NCI-H2227 (cell line): ENCODE measurements at regions not wholly inside any gene's neighbourhood (a gene's known extent, or its start where the extent isn't known, plus 50 kb on each side); places are given as distances from the start of the nearest gene placed in this dataset.

Source experiments
- DNase-seq: peaks from one replicate; lab custom pipeline; 2025; ENCODE audit not compliant: unreplicated experiment; lab: John Stamatoyannopoulos, UW

DNA sequence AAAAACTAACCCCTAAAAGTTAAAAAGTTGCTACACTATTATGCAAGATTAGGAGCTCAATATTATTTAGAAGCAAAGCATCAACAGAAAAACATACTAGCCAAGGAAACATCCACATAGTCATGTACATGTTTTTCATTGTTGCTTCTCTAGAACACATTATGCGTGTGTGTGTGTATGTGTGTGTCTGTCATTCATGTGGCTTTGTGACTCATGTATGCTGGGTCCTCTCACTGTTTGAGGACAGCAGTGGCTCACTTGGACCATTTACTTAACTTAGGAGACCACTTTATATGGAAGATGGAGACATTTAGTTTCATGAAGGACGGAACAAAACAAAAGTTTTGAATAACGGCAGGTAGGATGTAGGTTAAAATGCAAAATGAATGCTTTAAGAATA, 219.4 kb upstream of the THBS1 start:
- no peak for DNase-seq

DNA sequence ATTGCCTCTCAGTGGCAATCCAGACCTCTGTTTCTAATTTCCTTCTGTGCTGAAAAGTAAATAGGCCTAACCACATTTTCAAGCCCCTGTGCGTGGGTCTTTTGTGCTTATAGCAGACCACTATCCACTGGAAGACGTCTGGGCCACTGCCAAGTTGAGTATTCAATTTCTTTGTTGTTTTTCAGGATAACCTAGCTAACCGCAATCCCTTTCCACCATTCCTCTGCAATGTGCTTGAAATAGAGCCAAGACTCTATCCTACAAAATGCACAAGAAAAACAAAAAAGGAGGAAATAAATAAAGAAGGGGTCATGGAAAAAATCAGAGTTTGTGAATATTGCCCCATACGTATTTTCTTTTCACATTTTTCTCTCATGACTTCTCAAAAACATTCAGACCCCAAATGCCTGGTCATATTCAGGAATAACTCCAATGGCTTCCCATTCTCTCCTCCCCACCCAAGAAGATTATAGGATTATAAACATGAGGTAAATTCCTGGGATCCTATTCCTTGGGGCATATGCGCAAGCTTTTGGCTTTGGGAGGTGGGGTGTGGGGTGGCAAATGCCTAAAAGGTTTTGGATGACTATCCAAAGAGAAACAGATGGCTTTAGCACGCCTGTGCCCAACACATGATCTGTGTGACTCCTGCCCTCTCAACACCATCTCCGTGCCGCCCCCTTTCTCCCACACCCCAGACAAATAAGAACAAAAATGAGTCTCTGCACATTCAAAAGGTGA, 217.9 kb upstream of the THBS1 start:
- no peak for DNase-seq

DNA sequence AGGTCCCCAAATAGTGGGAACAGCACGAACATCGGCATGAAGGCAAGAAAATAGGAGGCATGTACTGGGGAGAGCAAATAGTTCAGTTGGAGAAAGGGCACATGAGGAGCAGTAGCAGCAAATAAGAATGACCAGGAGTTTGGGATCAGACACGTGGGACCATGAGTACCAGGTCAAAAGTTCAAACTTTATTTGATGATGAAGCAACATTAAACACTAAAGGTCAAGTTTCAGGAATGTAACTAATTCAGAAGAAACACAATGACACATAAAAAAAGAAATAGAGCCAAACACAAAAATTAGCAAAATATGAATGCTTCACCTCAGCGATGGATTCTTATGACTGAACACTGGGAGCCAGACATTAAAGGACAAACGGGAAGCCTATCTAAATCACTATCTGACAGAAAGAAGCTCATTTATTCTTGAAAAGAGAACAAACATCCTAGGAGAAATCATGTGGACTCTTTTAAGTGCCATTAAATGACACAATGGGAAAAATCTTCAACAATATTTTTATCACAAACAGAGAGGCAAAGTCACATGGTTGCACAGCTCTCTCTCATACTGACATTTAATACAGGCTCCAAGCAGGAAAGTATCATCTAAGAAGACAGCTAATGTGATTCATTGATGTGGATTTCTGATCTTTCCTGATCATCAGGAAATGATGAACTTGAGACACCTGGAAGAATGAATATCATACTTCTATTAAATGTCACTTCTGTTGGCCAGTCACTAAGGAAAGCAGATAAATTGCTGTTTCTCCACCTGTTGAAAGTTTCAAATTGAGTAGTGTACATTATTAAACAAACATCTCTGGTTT, 216.9 kb upstream of the THBS1 start:
- DNase-seq: no peak

DNA sequence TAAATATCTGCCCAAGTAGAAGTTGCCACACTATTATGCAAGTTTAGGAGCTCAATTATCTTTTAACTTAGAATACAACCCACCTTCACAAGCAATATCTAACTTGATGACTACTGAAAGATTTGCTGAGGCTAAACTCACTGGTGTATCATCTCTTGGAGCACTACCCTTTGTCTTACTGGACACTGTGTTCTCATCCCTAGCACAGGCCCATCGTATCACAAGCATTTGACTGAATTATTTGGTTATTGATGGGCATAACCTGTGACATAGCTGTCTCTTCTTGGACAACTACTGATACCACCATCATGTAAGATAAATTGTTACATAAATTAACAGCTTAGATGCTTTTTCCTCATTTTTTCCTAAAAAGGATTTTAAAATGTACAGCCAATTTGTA, 216.2 kb upstream of the THBS1 start:
- DNase-seq: no peak

DNA sequence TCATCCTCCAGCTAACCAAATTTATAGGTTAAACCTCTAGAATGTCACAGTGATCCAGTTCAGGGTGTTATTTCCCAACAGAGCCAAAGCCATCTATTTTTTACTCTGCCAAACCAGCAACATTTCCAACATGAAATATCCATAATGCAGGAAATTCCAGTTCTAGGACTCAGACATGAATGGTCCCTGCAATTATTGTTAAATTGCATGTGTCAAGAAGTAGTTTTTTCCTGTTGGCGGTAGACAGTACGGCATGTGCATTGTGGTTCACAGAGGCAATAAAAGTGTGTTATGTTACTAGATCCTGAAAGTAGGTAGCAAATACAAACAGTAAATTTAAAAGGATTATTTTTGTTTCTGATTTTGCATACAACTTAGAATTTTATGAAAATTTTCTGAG, 215.7 kb upstream of the THBS1 start:
- no peak for DNase-seq

DNA sequence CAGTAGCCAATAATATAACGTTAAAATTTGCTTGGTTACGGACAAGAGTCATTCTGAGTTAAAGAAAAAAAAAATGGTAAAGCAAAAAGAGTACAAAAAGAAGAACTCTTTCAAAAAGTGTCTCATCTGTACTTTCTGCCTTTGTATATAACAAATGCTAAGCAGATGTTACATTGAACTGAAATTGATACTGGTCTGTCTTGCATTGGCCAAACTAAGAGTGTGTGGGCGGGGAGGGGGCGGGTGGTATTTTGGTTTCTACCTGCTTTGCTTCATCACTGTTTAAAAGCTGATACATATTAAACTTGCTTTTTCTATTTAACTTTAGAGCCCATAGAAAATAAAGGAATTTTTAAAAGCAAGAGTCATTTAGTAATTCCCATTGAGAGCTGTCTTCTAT, 215.0 kb upstream of the THBS1 start:
- no peak for DNase-seq

DNA sequence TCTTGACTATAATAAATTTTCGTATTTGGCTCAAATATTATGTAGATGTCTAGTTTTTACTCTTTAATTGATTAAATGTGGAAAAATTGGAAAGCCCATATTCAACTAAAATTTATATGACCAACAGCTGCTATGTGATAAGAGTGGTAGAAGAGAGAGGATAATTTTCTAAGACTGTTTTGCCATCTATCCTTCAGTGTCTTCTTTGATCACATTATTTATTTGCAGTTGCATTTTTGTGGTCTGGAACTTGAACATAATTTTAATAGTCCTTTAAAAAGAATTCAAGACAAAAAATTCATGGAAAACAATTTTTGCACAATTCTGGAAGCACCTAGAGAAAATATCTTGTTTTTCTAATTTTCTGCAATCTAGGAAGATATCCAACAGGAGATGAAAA, 213.3 kb upstream of the THBS1 start:
- no peak for DNase-seq

DNA sequence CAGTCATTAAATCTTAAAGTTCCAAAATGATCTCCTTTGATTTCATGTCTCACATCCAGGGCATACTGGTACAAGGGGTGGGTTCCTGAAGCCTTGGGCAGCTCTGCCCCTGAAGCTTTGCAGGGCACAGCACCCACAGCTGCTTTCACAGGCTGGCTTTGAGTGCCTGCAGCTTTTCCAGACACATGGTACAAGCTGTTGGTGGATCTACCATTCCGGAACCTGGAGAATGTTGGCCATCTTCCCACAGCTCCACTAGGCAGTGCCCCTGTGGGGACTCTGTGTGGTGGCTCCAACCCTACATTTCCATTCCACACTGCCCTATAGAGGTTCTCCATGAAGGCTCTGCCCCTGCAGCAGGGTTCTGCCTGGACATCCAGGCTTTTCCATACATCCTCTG, 211.1 kb upstream of the THBS1 start:
- DNase-seq: no peak

DNA sequence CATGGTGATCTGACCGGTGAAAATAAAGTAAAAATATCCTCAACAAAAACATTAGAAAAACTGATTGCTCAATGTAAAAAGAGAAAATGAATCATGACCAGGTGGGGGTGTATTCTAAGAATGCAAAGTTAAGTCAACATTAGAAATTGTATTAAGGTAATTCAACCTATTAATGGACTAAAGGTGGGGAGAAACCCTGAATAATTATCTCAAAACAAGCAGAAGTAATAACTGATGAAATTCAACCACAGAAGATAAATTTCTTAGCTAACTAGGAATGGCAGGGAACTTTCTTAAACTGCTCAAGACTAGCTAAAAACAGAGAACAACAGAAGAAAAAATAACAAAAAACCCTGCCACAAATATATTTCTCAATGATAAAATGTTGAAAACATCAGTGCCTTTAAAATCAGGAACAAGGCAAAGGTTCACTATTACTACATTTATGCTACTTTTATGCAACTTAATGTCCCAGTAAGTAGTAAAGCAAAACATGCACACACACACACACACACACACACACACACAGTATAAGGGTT, 204.4 kb upstream of the THBS1 start:
- DNase-seq: no peak

DNA sequence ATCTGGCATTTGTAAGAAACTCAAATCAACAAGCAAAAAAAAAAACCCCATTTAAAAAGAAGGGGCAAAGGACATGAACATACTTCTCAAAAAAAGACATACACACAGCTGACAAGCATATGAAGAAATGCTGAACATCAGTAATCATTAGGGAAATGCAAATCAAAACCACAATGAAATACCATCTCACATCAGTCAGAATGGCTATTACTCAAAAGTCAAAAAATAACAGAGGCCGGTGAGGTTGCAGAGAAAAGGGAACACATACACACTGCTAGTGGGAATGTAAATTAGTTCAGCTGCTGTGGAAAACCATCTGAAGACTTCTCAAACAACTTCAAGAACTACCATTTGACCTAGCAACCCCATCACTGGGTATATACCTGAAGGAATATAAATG, 199.4 kb upstream of the THBS1 start:
- no peak for DNase-seq

DNA sequence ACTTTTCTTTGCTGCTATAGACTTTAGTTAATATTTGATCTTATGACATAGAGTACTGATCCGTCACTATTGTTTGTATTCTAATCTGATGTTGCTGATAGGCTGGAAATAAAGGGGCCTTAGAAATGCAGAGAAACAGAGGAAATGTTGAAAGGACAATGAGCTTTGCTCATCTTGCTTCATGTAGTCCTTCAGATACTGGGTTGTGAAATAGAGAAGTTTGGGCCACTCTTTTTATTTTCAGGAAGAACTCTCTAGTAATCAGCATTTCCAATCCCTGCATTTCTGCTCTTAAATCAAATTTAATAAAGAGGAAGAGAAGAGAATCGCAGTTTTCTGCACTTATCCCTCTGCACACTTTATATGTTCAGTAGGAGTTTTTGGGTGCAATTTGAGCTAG, 192.8 kb upstream of the THBS1 start:
- no peak for DNase-seq

DNA sequence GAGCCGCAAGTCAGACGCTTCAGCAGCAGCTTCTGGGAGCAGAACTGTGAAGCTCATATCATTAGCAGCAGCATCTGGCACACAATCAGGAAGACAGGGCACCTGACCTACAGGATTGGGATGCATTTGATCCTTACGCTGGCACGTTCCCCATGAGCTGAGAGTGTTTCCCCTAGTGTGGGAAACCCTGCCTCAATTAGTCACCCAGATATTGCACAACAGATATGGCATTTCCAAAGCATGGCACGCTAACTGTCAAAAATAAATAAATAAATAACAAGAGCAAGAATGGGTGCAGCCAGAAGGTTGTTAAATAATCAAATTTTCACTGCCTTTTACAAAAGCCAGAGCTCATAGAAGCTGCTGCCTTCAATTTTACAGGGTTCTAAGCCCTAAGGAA, 189.6 kb upstream of the THBS1 start:
- no peak for DNase-seq

DNA sequence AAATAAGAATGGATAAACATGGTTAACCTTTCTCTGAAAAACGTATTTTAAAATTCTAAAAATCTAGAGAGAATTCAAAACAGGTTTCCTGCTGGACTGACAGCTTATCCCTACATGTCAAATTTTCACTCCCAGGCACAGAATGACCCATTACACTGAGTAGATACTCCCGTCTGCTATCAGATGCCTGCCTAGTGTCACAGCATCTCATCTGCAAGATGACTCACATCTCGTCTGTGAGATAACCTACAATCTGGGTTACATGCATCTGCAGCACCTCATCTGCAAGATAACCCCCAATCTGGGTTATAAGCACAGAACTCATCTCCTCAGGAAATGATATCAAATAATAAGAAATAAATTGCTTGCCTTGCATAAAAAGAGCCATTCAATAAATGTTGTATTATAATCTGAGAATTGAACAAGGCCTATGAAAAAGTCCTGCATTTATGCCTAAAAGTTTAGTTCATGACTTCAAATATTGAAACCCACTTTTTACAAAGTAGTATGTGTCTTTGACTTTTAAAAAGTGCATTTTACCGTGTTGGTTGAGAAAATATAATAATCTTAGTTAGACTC, 188.3 kb upstream of the THBS1 start:
- no peak for DNase-seq

DNA sequence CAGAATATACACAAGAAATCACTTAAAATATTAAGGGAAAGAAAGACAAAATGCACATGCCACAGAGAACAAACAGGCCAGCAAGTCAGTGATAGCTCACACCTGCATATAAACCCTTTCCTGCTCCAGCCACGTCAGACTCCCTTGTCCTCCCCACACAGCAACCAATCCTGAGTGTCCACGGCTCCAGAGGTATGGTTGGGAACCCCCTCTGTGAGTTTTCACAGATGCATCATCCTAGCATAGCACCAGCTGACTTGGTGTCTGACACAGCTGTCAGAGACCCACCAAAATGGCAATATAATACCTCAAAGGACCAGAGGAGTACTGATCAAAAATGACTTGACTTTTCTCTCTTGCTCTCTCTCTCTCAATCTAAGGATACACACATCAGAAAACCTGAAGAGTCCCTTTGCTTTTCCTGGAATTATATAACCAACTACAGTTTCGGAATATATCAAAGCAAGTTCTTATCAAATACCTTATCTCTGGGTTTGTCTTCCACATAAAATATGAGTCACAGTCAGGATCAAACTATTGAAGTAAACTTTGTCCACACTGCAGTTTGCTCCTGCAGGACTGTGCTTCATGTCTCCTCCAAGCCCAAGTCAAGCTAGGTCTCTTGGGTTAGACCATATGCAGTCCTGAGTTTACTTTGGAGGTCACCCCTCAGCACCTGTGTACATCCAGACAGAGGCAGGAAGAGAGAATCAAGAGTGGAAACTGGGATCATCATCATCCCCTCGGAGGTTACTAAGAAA, 187.1 kb upstream of the THBS1 start:
- no peak for DNase-seq

DNA sequence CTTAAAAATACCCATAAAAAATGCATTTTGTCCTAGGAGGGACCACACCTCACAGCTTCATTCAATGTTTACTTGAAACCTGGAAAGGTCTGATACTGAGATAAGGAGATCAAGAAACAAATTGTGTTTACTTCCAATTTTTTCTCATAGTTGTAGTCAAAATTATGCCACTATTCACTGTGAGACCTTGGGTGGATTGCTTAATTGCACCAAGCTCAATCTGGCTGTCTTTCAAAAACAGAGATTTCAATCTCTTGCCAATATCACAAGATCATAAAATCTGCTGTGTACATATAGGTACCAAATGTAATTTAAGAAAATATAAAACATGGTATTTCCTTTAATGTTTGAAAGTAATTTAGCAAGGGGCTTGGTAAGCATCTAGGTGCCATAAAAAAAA, 186.4 kb upstream of the THBS1 start:
- DNase-seq: no peak

DNA sequence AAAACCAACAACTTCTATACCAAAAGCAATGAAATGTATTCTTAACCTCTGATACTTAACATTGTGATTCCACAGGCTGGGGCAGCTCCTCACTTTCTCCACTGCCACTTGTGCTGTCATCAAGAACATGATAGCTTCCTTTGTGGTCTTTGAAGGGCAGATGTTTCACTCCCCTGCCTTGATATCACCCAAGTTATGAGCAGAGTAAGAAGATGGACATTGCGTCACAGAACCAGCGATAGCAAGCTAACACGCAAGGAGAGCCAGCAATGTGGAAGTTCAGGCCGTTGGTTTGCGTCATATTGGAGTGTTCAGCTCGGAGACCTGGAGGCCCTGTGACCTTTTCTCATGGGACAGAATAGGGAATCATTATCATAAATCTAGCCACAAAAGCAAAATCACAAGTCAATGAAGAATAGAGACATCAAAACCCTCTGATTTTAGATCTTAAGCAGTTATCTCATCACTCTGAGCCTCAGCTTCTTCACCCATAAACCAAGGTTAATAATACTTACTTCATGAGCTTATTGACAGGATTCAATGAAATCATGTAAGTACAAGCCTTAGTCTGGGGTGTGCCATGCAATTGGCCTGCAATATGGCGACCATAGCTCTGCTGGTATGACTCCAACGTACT, 183.8 kb upstream of the THBS1 start:
- no peak for DNase-seq

DNA sequence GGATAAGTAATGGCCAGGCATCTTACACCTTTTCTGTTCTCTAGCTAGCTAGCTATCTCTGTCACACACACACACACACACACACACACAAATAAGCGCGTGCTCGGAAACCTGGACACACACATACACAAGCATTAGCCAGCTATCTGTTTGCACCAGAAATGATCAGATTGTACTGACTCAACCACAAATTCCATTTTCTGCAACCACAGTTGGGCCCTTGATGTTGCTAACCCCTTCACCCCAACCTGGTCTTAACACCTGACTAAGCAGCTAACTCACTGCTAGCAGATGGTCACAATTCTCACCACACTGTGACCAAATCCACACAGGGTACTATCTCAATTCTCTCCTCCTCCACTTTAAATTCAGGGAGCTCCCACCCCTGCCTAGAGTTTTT, 183.0 kb upstream of the THBS1 start:
- DNase-seq: no peak

DNA sequence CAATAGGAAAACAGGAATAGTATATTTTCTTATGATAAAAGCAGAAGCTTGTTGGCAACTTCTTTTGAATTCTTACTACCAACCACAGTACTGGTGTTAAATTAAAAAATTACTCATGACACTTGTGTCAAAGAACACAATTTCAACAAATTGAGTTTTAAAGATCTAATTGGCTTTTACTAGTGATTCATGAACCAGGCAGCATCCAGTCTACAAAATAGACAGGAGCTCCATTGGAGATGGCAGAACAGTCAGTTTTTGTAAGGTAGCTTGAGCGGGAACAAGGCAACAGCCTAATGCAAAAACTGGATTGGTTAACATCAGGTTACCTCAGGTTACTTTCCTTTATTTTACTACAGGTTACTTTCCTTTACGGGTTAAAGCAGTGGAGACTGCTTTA, 181.3 kb upstream of the THBS1 start:
- no peak for DNase-seq

DNA sequence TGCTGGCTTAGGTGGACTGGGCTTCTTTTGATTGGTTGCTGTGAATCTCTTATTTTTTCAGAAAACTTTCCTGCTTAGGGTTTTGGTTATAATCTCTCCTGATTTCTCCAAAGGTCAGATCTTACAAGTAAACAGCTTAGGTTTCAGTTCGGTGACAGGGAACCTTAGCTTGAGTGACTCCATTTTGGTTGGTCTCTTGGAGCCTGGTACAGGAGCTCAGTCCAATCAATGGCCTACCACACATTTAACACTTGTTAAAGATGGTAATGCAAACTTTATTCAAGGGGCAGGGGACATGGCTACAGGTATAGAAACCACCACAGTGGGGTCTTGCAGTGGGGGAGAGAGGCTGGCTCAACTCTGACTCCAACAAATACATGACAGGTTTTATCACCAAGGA, 180.9 kb upstream of the THBS1 start:
- no peak for DNase-seq

DNA sequence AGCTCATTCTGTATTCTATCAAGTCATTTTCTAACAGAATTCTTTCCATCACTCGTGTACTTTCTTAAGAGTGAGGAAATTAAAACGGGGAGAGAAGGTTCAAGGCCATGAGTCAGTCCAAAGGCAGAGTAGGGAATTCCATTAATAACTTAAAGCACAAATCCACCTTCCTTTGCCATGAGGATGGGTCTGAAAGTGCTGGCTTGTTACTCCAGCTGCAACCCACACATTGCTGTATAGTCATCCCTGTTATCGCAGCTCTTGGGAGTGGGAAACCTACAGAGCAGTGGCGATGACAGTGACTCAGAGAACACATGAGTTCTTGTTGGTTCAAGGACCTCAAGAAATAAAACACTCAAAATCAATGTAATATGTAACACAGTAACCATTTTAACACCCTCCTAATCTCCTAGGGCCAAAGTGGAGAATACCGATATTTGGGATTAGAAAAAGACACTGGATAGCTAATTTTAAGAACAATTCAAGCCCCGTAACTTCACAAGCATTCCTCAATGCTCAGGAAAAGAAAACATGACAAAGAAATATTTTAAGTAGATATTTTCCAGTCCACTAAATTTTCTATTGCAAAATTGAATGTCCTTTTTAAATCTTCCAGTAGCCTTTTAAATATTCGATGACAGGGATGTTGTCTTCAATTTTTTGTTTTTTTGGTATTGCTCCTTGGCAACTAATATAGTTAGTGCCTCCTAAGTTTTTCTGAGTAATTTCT, 179.9 kb upstream of the THBS1 start:
- no peak for DNase-seq
